DMS53 treated with DMSO at 0.1 percent for 48 hours (cell line): ENCODE measurements at regions not wholly inside any gene's neighbourhood (a gene's known extent, or its start where the extent isn't known, plus 50 kb on each side); places are given as distances from the start of the nearest gene placed in this dataset.

ENCODE experiments used
- DNase-seq: peaks from one replicate; lab custom pipeline; 2025; ENCODE audit not compliant: unreplicated experiment; lab: John Stamatoyannopoulos, UW

DNA sequence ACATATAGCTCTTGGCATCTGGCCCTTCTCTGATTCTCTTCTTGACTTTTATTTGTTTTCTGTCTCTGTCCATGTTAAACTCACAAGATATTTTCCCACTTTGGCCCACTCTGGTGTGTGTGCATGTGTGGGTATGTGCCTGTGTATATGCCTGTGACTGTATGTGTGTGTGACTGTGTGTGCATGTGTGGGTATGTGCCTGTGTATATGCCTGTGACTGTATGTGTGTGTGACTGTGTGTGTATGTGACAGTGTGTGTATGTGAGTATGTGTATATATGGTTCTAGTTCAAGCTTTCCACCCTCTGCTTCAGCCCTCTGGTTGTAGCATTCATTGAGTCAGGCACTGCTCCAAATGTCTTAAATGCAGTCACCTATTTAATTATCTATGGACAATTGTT is 88.6 kb upstream of the GGTLC1 start:
- DNase-seq = no peak

DNA sequence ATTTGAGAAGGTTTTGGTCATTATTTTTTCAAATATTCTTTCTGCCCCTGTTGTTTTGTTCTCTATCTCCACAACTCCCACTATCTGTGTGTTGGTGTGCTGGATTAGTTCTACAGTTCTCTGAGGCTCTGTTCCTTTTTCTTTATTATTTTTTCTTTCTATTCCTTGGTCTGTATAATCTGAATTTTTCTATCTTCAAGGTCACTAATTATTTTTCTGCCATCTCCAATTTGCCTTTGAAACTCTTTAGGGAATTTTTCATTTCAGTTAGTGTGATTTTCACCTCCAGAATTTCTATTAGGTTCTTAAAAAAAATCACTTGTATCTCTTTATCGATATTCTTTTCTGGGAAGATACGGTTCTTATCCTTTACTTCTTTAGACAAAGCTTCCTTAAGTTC is 82.1 kb upstream of the GGTLC1 start:
- no peak for DNase-seq

DNA sequence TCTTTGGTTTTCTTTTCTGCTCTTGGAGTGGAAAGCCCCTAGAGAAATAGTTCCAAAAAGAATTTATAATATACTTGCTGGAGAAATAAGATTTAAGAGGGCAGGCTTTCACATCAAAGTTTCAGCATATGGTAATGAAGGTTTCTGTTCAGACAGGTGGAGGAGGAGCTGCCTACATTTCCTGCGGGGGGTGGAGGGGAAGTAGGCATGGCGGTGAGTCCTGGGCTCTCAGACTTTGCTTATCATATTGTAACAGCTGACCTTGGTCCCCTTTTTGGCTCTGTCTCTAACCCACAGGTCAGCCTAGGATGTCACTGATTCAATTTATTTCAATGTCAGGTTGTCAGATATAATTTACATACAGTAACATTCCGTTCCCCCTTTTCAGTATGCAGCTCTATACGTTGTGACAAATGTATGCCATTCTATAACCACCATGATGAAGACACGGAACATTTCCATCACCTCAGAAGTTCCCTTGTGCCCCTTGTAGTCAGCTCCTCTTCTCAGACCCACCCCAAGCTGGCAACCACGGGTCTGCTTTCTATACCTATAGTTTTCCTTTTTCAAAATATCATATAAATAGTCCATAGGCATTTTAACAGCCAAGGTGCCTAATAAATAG is 77.6 kb upstream of the GGTLC1 start:
- DNase-seq = no peak

DNA sequence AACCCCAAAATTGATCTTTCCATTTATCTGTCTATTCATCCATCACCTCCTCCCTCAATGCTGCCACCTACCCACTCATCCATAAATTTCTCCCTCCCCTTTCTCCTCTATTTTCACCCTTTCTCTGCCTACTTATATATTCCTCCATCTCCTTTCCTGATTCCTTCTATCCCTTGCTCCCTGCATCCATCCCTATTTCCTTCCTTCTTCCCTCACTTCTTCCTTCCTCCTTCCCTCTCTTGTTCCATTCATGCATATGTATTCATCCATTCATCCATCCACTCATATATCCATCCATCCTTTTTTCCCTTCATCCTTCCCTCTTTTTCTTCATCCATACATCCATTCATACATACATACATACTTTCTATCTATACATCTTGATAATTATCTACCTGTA is 76.3 kb upstream of the GGTLC1 start:
- DNase-seq = no peak

DNA sequence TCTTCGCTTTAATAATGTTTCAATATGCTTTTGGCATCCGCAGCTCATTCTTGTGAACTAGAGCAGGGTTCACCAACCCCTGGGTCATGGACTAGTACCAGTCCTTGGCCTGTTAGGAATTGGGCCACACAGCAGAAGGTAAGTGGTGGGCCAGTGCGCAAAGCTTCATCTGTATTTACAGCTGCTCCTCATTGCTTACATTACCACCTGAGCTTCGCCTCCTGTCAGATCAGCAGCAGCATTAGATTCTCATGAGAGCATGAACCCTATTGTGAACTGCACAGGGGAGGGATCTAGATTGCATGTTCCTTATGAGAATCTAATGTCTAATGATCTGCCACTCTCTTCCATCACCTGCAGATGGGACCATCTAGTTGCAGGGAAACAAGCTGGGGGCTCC is 75.5 kb upstream of the GGTLC1 start:
- DNase-seq = no peak

DNA sequence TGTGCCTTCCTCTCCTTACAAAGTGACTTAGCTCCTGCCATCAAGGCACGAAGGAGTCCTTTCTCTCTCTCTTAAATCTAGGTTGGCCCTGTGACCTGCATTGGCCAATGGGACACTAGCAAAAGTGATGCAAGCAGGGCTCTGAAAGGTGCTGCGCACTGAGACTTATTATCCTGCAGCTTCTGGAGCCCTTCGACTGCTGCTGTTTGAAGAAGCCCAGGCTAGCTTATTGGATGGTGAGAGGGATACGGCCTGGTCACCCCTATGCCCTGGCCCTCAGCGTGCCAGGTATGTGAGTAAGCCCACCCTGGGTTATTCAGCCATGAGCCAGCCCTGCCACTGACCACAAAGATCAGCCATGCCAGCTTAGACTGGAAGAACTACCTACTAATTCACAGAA is 74.5 kb upstream of the GGTLC1 start:
- DNase-seq = no peak

DNA sequence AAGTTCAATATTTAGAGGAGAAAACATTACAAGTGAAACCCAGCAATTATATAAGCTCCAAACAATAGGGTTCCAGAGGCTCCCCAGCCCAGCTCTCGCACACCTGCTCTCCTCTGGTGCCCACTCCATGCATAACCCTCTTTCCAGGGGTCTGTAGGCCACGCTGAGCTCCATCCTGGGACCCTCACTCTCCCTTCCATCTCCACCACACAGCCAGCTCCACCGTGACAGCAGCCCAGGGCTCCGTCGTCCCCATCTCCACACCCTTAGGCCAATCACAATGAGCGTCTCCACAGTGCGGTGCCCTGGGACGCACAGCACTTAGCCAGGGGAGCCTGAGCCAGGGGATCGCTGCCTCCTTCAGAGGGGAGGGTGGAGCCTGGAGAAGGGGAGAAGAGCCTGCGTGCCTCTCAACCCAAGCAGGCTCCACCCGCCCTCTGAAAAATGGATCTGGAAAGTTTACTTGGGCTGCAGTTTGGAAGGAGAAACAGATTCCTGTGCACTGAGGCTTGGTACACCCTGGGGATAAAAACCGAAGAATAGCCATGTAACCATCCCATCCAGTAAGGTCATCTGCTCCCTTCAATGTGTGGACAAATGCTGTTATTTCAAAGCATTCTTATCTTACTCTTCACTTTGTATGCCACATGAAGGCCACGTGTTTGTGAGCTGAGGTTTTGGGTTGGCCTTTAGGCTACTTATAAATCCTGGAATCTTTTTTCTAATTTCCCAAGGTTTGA is 72.4 kb upstream of the GGTLC1 start:
- no peak for DNase-seq

DNA sequence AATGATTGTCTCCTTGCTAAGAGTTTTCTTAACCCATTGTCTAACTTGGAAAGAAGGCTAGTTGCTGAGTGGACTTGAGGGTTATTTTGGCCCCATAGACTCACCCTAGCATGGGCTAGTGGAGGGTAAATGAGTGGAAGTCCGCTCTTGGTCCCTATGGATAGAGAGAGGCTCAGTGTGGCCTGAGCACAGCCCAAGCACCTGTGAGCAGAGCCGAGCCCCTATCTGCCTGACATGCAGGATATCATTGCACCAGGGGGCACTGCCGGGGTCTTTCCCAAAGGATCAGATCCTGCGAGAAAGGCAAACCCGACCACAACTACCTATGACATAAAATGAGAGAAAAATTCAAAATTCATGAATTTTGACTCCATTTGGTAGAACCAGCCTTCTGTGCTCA is 70.6 kb upstream of the GGTLC1 start:
- DNase-seq = no peak

DNA sequence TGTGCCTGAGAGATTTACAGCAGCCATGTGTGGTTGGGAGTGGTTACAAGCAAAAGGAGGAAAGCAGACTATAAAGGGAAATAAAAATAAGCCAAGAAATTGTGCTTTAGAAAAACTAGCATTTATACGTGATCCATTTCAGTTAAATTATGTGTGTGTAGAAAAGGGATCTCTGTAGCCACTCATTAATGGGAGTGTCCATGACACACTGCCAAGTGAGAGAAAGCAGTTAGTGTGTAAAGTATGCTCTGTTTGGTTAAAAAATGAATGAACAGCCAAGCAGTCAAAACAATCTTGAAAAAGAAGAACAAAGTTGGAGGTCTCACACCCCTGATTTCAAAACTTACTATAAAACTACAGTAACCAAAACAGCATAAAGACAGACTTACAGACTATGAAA is 67.9 kb upstream of the GGTLC1 start:
- no peak for DNase-seq

DNA sequence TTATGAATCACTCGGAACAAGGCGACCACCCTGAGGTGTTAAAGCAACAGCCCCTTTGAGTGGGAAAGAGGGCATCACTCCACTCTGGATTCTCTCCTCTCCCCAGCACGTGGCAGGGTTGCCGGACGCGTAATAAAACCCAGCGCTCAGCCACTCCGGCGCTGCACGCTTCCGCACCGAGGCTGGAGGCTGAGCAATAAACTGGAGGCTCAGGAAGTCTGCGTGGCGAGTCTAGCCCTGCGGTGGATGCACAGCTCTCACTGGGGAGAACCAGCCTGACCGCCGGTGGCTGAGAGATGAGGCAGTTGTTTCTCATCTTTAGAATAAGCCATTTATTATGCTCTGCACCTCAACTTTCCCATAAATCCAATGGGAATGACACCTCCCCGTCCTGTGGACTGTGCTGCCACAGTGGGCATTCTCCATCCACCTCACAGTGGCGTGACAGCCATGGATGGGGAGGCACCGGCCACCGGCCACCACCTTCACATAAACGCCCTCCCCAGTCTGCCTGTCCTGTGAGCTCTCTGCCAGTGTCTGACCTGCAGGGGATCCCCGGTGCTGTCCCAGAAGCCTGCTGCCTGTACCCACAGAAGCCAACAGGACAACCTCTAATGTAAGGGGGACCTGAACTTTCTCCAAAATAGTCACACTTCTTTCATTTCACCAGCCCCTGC is 64.2 kb upstream of the GGTLC1 start:
- DNase-seq = no peak

DNA sequence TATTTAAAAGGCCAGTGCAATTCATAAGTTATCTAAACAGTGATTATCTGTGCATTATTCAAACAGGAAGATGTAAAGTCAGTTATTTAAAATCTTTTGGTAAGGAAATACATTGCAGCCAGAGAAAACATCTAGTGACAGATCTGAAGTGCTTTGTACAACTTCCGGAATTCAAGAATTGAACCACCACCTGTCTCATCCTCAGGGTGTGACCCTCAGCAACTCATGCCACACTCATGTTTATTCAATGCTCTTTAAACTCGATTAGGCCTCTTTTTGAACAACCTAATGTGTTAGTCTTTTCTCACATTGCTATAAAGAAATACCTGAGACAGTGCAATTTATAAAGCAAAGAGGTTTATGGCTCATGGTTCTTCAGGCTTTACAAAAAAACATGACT is 62.6 kb upstream of the GGTLC1 start:
- no peak for DNase-seq

DNA sequence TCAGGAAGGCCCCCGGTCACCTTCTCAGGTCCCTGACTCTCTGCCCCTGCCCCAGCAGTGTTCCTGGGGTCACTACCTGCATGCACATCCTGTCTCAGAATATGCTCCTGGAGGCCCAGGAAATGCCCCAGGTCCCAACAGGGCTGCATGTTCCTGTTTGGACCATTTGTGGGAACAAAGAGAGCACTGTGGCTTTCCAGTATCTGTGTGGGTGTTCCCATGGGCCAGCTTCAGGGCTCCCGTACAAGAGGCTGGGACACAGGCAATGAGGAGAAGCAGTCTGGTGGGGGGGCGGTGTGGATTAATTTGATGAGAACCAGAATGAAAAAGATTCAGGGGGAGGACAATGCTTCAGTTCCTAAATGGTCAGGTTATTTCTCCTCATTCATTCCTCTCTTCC is 61.5 kb upstream of the GGTLC1 start:
- no peak for DNase-seq

DNA sequence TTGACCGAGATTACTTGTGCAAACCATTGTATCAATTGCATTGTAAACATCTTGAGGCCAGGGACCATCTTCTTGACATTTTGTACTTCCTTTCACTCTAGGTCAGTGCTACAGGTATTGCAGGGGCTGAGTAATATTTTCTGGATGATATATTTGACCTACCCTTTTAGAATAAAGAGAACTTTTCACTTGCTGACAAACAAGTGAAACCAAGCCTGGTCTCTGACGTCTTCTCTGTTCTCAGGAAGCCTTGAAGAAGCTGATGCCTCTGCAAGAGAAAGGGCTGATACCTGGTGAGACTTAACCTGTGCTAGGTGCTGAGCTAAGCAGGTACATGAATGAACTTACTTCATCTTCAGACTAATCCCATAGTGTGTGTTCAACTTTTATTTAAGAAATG is 60.5 kb upstream of the GGTLC1 start:
- peak; percentile 34 for DNase-seq

DNA sequence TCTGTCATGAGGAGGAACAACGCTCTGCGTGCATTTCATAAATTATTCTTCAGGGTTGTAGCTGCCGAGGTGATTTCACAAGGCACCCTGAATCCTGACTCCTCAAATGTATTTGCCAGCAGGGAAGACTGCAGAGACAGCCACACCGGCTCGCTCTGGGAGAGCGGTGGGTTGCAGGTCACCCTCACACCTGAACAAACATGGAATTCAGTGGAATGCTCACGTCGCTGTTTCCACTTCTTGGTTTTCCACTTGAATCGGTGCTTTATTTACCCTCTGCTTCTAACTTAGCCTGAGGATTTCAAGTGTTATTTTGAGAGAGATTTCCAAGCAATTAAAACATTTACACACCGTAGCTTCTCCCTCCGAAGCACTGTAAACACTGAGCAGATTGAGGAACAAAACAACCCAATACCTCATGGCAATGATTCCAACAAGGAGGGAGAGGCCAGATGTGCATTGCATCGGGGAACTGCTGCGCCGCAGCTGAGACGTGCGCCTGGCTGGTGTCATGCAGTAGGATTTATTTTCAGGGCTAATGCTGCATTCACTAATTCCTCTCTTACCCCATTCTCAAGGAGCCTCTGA is 59.5 kb upstream of the GGTLC1 start:
- peak; percentile 31 for DNase-seq

DNA sequence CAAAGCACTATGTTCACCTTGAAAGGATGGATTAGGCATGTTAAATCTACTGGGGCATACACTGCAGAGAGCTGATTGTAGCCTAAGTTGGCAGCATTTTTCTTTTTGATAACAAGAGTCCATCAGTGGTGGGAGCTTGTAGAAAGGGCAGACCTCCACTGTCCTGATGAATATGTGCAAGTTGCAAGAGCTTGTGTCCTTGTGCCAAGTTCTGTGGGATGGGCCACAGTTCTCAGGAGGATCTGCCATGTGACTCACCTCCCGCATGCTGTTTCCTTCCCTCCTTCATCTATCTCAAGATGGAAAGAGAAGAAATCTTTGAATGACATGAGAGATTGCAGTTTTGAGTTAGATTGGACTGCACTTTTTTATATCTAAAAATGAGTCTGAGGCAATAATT is 58.3 kb upstream of the GGTLC1 start:
- DNase-seq = no peak

DNA sequence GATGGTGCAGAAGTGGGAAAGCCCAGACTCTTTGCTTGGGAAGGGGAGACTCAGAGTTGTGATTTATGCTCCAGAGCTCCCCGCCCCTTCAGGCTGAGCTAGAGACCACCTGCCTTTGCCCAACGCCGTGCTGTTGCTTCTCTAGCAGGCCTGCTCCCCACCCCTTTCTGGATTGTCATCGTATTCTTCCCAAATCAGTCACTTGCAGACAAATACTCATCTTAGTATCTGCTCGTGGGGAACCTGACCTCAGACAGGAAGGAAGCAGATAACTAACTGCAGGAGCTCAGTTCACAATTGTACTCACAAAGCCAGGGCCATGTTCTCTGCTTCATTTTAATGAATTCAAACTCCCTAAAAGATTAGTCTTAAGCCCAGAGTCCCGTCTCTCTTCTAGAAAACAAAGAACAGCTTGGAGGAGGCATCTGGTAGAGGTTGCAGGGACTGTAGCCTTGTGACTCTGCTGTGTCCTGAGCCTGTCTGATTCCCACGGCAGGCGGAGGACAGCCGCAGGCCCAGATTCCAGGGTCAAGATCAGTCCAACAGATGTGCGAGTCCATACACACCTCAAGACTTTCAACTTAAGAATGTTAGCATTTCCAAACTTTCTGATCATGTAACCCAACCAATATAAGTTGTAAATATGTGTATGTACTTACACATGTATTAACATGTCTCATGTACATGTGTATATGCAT is 57.2 kb upstream of the GGTLC1 start:
- DNase-seq = no peak

DNA sequence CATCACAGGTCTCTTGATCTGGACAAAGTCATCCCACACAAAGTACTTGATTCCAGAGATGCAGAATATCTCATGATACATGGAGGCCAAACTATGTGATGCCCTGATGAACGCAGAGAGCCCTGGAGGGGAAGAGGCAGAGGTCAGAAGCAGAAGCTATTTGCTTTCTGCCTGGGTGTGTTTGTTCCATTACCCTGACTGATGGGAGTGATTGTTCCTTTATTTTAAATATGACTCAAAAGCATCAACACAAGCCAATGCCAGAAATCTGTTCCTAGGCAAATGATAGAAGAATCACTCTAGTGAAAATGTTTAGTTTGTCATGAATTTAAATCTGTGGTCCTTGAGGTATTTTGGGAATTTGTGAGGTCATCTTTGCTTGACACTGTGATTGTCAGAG is 54.7 kb upstream of the GGTLC1 start:
- DNase-seq = no peak

DNA sequence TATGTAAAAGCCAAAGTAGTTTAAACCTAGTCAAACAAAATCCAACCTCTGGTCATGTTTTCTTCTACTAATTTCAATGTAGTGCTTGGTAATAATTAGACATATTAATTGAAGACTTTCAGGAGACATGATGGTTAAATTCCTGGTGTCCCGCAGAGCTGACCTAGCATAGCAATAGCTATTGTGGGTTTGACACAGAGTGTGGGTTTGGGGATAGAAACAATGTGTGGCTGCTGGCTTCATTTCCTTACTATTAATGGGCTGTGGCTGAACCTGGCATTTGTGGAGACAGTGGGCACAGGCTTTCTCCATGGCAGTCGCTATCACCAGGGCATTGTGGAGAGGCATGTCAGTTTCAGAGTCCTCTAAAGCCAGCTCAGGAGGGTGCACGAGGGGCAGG is 54.1 kb upstream of the GGTLC1 start:
- no peak for DNase-seq

DNA sequence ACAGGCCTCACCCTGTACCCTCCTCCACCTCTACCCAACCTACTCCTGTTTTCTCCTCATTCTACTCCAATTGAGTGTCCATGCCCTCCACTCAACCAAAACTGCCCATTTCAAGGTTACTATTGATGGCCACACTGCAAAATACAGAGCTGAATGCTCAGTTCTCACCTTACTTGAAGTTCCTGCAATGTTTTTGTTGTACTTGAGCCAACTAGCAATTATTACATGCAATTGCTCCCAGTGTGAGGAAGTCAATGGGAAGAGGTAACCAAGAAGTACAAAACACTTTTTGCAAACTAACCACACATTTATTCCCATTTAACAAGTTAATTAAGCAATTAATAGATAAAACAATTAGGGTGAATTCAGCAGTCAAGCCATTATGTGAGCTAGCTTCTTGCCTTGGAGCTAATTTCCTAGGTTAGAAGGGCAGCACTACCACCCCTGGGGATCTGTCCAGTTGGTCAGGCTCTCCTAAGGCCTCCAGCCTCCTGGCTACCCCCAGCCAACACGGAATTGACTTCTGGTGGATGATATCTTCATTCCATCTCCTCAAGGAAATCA is 52.4 kb upstream of the GGTLC1 start:
- DNase-seq = no peak

DNA sequence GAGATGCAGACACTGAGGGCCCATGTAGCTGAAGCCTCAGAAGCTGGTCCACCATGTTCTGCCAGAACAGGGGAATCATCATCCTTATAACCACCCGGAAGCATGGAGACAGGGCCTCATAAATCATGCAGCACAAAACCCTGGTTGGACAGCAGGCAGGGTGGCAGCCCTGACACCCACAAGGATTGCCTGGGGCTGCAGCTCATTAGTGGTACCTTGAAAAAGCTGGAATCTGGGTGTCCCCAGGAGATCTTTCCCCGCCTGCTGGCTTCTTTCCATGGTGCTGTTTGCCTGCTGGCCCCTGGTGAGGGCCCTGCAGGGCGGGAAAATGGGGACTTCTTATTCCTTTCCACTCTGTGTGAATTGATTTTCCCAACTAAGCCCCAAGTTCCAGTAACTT is 50.6 kb upstream of the GGTLC1 start:
- no peak for DNase-seq
